ENCODE measurements at regions not wholly inside any gene's neighbourhood (a gene's known extent, or its start where the extent isn't known, plus 50 kb on each side); places are given as distances from the start of the nearest gene placed in this dataset.

GRCh38 chr9:38259056-38259455 is 133.4 kb upstream of the ALDH1B1 start:
- ChIA-PET CTCF (interaction anchor here (1.1 kb wide), 1 partner anchor 10 kb away, joined by 3 read pairs; no protein-coding TSS in a partner anchor), POLR2A (no interaction called here)
- TF ChIP-seq CTCF (IDR thresholded peaks at IDR 0.05; ENCODE audit: control extremely low read depth, extremely low read depth, low read depth, missing control alignments) = no peak
- no peak for DNase-seq (ENCODE audit: extremely low spot score)

- TF ChIP-seq CTCF (IDR thresholded peaks at IDR 0.05; ENCODE audit: control extremely low read depth, extremely low read depth, low read depth, missing control alignments) = no peak
- CTCF ChIA-PET = no interaction called here
These were observed 134.8 kb upstream of the ALDH1B1 start for GRCh38 chr9:38257626-38258215.

GRCh38 chr9:38256461-38256860 is 136.0 kb upstream of the ALDH1B1 start:
- no peak for TF ChIP-seq CTCF (IDR thresholded peaks at IDR 0.05; ENCODE audit: control extremely low read depth, extremely low read depth, low read depth, missing control alignments)
- CTCF ChIA-PET = no interaction called here
- DNase-seq (ENCODE audit: extremely low spot score) = no peak
- POLR2A ChIA-PET = no interaction called here

More at GRCh38 chr9:38257626-38258215, 134.8 kb upstream of the ALDH1B1 start:
- POLR2A ChIA-PET = no interaction called here
- DNase-seq (ENCODE audit: extremely low spot score) = no peak

GRCh38 chr9:38255599-38255998 is 136.9 kb upstream of the ALDH1B1 start:
- POLR2A ChIA-PET = no interaction called here
- CTCF ChIA-PET = no interaction called here
- no peak for TF ChIP-seq CTCF (IDR thresholded peaks at IDR 0.05; ENCODE audit: control extremely low read depth, extremely low read depth, low read depth, missing control alignments)
- DNase-seq (ENCODE audit: extremely low spot score) = no peak

- ChIA-PET POLR2A (no interaction called here), CTCF (no interaction called here)
- no peak for DNase-seq (ENCODE audit: extremely low spot score)
- no peak for TF ChIP-seq CTCF (IDR thresholded peaks at IDR 0.05; ENCODE audit: control extremely low read depth, extremely low read depth, low read depth, missing control alignments)
These were observed 137.7 kb upstream of the ALDH1B1 start for GRCh38 chr9:38254756-38255155.

- no peak for DNase-seq (ENCODE audit: extremely low spot score)
- ChIA-PET CTCF (no interaction called here), POLR2A (no interaction called here)
- TF ChIP-seq CTCF (IDR thresholded peaks at IDR 0.05; ENCODE audit: control extremely low read depth, extremely low read depth, low read depth, missing control alignments) = no peak
These were observed 138.4 kb upstream of the ALDH1B1 start for GRCh38 chr9:38254151-38254550.

- ChIA-PET POLR2A (no interaction called here), CTCF (no interaction called here)
- TF ChIP-seq CTCF (IDR thresholded peaks at IDR 0.05; ENCODE audit: control extremely low read depth, extremely low read depth, low read depth, missing control alignments) = no peak
- no peak for DNase-seq (ENCODE audit: extremely low spot score)
These were observed 139.3 kb upstream of the ALDH1B1 start for GRCh38 chr9:38253200-38253599.

All from GM10248 (cell line).